ENCODE measurements at regions not wholly inside any gene's neighbourhood (a gene's known extent, or its start where the extent isn't known, plus 50 kb on each side); places are given as distances from the start of the nearest gene placed in this dataset.
"Not testable (repeated sequence)": the region's sequence is repeated elsewhere in the genome, so short reads cannot be mapped to it uniquely, and the experiment has no call there.

- BruUV-seq (replicated peaks); H4K20me1 ChIP-seq (ENCODE audit: insufficient read depth, low read length); H3K36me3 ChIP-seq (replicated peaks in 1 of 2; ENCODE audit: control insufficient read depth in 1 of 2, insufficient read depth in 2 of 2, low read length in 2 of 2); H3K79me2 ChIP-seq (ENCODE audit: insufficient read depth, low read length); H3K9ac ChIP-seq (ENCODE audit: insufficient read depth, low read depth, low read length); H2AFZ ChIP-seq (ENCODE audit: low read length); CTCF ChIA-PET (ENCODE audit: low intra/inter-chr PET ratio, low total read pairs); H3K4me1 ChIP-seq (ENCODE audit: insufficient read depth, low read length); FAIRE-seq; ATAC-seq; H3K4me2 ChIP-seq (ENCODE audit: low read depth, low read length); in situ Hi-C loops (cut with HindIII; ENCODE audit: extremely low pct_ligation_motif_present, low pct_unique_long_range_greater_than_20kb); H3K4me3 ChIP-seq (replicated peaks in 1 of 3; ENCODE audit: insufficient read depth in 1 of 3, low read depth in 2 of 3, low read length in 3 of 3); POLR2A ChIA-PET; H3K27ac ChIP-seq (ENCODE audit: extremely low read length, insufficient read depth, low read length); intact Hi-C loops (cut with micrococcal nuclease; ENCODE audit: unreplicated experiment); H3K27me3 ChIP-seq (ENCODE audit: control insufficient read depth in 1 of 2, insufficient read depth in 2 of 2, low read length in 2 of 2); DNase-seq (ENCODE audit: low spot score): not testable (repeated sequence)
- WGBS (ENCODE audit: low lambda C conversion rate): 7% methylated on average over 7 of the region's 7 CpGs
- peaks cover 62% of the 10 kb centered on the region for H3K9me3 ChIP-seq (ENCODE audit: low read length)
Observed at GRCh38 chr11:48803955-48804354, 179.7 kb downstream of the TRIM51G start.

All from HepG2 (cell line).